Ovary (tissue), 7 donors: ENCODE measurements at regions not wholly inside any gene's neighbourhood (a gene's known extent, or its start where the extent isn't known, plus 50 kb on each side); places are given as distances from the start of the nearest gene placed in this dataset.

Source experiments
- DNase-seq, 5 donors: peaks; one replicate each; pipeline ENCODE4 v3.0.0-alpha.2; 2019 to 2020
- H3K27ac ChIP-seq, 2 donors: fragments of 200-600 bp; one replicate each; pipeline versions ENCODE4 v1.5.1 to v1.8.0; 2019 to 2022
- H3K27me3 ChIP-seq: fragments of 200-600 bp; one replicate; pipeline ENCODE4 v1.8.0; 2022
- H3K36me3 ChIP-seq: fragments of 200-600 bp; sonication (generic); one replicate; pipeline ENCODE4 v1.5.1; 2019
- H3K4me1 ChIP-seq: one replicate; pipeline ENCODE4 v1.8.1; 2013; ENCODE audit warnings: mild to moderate bottlenecking, moderate library complexity; ENCODE audit not compliant: insufficient read depth
- H3K4me3 ChIP-seq: fragments of 200-600 bp; sonication (generic); one replicate; pipeline ENCODE4 v1.5.1; 2017
- H3K9me3 ChIP-seq, 2 donors: fragments of 200-600 bp in 1 of 2; sonication (generic) in 1 of 2; one replicate each; pipeline versions ENCODE4 v1.5.1 to v1.8.1; 2013 to 2019; ENCODE audit warnings: mild to moderate bottlenecking in 1 of 2, moderate library complexity in 1 of 2
- EP300 ChIP-seq: sonication (generic); formaldehyde crosslinking; IDR thresholded peaks from one replicate; pipeline ENCODE4 v1.6.1; 2017; ENCODE audit warnings: antibody characterized with exemption
- POLR2A ChIP-seq: fragments of 450-650 bp; IDR thresholded peaks from one replicate; pipeline ENCODE4 v1.6.1; 2017; ENCODE audit warnings: antibody characterized with exemption, mild to moderate bottlenecking, moderate library complexity
- WGBS, 3 donors: extraction: QIAGEN DNeasy Blood & Tissue Kit in 1 of 3; methylation state at CpG; one replicate each; pipeline versions ENCODE4 v1.1.5 to v1.1.7; 2013 to 2017; 5-methylcytosine and 5-hydroxymethylcytosine counted together
- intact Hi-C, 4 donors: fragments of 100-400 bp; cut with DNase I; formaldehyde crosslinking; loops; one replicate each; pipeline versions ENCODE4 v1.11.0 to v1.15.1; 2022 to 2023
- TF ChIP-seq, protein P1 (sequence below), 3 donors: fragments of 450-650 bp in 2 of 3; fragments of 200-600 bp in 1 of 3; IDR thresholded peaks; one replicate each; pipeline versions ENCODE4 v1.5.1 to v1.8.0; 2016 to 2022; ENCODE audit warnings: antibody characterized with exemption in 3 of 3, mild to moderate bottlenecking in 1 of 3
- donor health status: DM: no; HTN: no; CAD: no; lungs with moderate emphysema.
- donor health status: DM: no; HTN: no; CAD: no.
- donor health status: Bipolar disorder and iron deficiency.
- donor health status: DM: no; HTN: no; CAD: no.
- donor health status: DM: yes; HTN: yes; CAD: no.

DNA sequence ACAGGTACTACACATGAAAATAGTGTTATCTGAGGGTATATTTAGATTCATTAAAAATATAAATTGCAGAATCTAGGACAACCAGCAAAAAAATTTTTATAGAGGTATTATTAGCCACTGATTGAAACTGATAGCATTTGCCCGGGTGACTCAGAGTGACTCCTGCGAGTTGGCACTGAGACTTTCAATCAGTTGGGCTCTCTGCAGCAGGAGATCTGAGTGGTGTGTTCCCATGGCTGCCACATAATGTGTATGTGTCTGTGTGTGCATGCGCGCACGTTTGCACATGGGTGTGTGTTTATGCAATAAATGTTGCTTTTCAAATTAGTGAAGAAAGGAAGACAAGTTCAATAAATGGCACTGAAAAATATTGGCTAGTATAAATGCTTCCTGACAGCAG lies 100.1 kb upstream of the MRPS30 start:
- Histone ChIP-seq H3K4me3 (no peak overlapping the region), H3K4me1 (no peaks in the 10 kb centered on the region), H3K27me3 (no peaks in the 10 kb centered on the region), H3K36me3 (no peaks in the 10 kb centered on the region), H3K9me3 (peaks cover 0 to 4% of the 10 kb centered on the region in 2 donors), H3K27ac (no peak overlapping the region)
- 93 to 95% (median 93%) methylated on average over 5 of the region's 5 CpGs for WGBS, 3 donors
- TF ChIP-seq EP300 (no peak), POLR2A (no peak)
- TF ChIP-seq, protein P1, sequence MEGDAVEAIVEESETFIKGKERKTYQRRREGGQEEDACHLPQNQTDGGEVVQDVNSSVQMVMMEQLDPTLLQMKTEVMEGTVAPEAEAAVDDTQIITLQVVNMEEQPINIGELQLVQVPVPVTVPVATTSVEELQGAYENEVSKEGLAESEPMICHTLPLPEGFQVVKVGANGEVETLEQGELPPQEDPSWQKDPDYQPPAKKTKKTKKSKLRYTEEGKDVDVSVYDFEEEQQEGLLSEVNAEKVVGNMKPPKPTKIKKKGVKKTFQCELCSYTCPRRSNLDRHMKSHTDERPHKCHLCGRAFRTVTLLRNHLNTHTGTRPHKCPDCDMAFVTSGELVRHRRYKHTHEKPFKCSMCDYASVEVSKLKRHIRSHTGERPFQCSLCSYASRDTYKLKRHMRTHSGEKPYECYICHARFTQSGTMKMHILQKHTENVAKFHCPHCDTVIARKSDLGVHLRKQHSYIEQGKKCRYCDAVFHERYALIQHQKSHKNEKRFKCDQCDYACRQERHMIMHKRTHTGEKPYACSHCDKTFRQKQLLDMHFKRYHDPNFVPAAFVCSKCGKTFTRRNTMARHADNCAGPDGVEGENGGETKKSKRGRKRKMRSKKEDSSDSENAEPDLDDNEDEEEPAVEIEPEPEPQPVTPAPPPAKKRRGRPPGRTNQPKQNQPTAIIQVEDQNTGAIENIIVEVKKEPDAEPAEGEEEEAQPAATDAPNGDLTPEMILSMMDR (IDR thresholded peaks at IDR 0.05) = no peak
- intact Hi-C loops = no loop called here
- DNase-seq = no peak

DNA sequence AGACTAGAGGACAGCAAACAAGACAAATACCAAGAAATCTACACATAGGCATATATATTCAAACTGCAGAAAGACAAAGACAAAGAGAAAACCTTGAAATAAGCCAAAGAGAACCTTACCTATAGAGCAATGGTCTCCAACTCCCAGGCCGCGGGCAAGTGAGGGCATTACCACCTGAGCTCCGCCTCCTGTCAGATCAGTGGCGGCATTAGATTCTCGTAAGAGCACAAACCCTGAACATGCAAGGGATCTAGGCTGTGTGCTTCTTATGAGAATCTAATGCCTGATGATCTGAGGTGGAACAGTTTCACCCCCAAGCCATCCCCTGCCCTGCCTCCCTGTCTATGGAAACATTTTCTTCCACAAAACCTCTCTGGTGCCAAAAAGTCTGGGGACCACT lies 101.0 kb upstream of the MRPS30 start:
- intact Hi-C loops = no loop called here
- Histone ChIP-seq H3K27me3 (no peaks in the 10 kb centered on the region), H3K4me1 (no peaks in the 10 kb centered on the region), H3K4me3 (no peak overlapping the region), H3K27ac (no peak overlapping the region), H3K36me3 (no peaks in the 10 kb centered on the region), H3K9me3 (peaks cover 0 to 4% of the 10 kb centered on the region in 2 donors)
- TF ChIP-seq, protein P1 (IDR thresholded peaks at IDR 0.05) = no peak
- TF ChIP-seq EP300 (no peak), POLR2A (no peak)
- WGBS, 3 donors = 94 to 98% (median 98%) methylated on average over 5 of the region's 5 CpGs
- DNase-seq = no peak

DNA sequence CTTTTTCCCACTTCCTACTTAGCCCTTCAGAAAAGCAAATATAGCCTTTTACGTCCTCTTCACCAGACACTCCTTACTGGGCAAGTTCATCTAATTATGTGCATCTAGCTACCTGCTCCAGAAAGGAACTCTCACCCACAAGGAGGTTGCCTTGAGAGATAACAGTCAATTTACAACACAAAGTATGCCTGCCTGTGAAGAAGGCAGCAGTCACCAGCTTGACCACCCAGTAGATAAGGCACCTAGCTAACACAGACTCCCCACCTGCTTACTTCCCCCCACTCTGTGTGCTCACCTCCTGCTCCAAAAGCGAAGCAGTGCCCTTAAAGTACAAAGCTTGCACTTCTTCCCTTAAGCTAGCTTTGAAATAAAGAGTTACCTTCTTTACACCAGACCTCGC lies 111.7 kb upstream of the MRPS30 start:
- DNase-seq = no peak
- intact Hi-C loops = no loop called here

DNA sequence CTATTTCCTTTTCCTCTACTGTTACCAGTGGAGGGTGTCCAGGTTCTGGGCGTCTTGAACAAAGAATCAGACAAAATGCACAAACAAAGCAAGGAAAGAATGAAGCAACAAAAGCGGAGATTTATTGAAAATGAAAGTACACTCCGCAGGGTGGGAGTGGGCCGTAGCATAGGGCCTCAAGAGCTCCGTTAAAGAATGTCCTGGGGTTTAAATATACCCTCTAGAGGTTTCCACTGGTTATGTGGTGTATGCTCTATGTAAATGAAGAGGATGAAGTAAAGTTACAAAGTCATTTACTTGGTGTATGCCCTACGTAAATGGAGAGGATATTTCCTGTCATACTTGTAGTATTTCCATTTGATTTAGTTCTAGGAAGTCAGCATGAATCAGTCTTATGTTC lies 113.5 kb upstream of the MRPS30 start:
- DNase-seq = no peak
- Histone ChIP-seq H3K27ac (no peak overlapping the region), H3K9me3 (no peaks in the 10 kb centered on the region), H3K27me3 (no peaks in the 10 kb centered on the region), H3K4me3 (no peak overlapping the region), H3K4me1 (no peaks in the 10 kb centered on the region), H3K36me3 (no peaks in the 10 kb centered on the region)
- intact Hi-C loops = no loop called here
- 85 to 92% (median 90%) methylated on average over 6 of the region's 6 CpGs for WGBS, 3 donors
- TF ChIP-seq, protein P1 (IDR thresholded peaks at IDR 0.05) = no peak
- TF ChIP-seq POLR2A (no peak), EP300 (no peak)

More for the DNA sequence above, 111.7 kb upstream of the MRPS30 start:
- TF ChIP-seq, protein P1 (IDR thresholded peaks at IDR 0.05) = no peak
- TF ChIP-seq EP300 (no peak), POLR2A (no peak)
- Histone ChIP-seq H3K36me3 (no peaks in the 10 kb centered on the region), H3K4me3 (no peak overlapping the region), H3K27ac (no peak overlapping the region), H3K4me1 (no peaks in the 10 kb centered on the region), H3K9me3 (no peaks in the 10 kb centered on the region), H3K27me3 (no peaks in the 10 kb centered on the region)
- 82 to 84% (median 83%) methylated on average over 3 of the region's 3 CpGs for WGBS, 3 donors

DNA sequence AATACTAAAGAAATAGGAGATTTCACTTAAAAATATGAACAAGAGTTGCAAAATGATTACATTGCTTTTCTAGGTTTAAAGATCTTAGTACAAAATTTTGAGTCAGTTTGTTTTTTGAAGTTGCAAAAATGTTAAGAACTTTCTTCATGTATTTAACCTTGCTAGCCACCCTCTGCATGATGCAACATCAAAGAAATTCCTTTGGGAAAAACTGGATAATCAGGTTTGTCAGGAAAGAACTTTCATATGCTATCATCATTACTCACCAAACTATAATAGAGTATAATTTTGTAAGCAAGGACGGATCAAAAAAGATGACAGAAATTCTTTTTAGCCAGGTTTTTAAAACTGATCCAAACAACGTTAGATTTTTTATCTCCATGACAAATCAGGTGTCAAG lies 116.9 kb upstream of the MRPS30 start:
- no peak overlapping the region for H3K4me3 ChIP-seq
- intact Hi-C loops = no loop called here
- H3K9me3 ChIP-seq = no peaks in the 10 kb centered on the region
- no peak for DNase-seq
- H3K4me1 ChIP-seq = no peaks in the 10 kb centered on the region
- H3K27ac ChIP-seq = no peak overlapping the region
- TF ChIP-seq EP300 (no peak), POLR2A (no peak)
- TF ChIP-seq, protein P1 (IDR thresholded peaks at IDR 0.05) = no peak
- no peaks in the 10 kb centered on the region for H3K27me3 ChIP-seq
- H3K36me3 ChIP-seq = no peaks in the 10 kb centered on the region
- 49 to 63% (median 57%) methylated on average over 2 of the region's 2 CpGs for WGBS, 3 donors
